Esophagus muscularis mucosa (tissue), 4 donors: ENCODE measurements at regions not wholly inside any gene's neighbourhood (a gene's known extent, or its start where the extent isn't known, plus 50 kb on each side); places are given as distances from the start of the nearest gene placed in this dataset.

Experiments used
- DNase-seq: peaks from one replicate; pipeline ENCODE4 v3.0.0-alpha.2; 2017; ENCODE audit errors: extremely low spot score
- H3K27ac ChIP-seq, 4 donors: fragments of 200-600 bp; sonication (generic); replicated peaks in 1 of 4; 1 replicate in 3 of 4; 2 replicates in 1 of 4; pipeline ENCODE4 v1.5.1; 2016 to 2019; ENCODE audit warnings: mild to moderate bottlenecking in 1 of 4
- H3K27me3 ChIP-seq, 4 donors: fragments of 200-600 bp; sonication (generic); one replicate each; pipeline versions ENCODE4 v1.5.1 to v1.6.0; 2016 to 2019
- H3K36me3 ChIP-seq, 4 donors: fragments of 200-600 bp; sonication (generic); one replicate each; pipeline ENCODE4 v1.5.1; 2016 to 2019
- H3K4me1 ChIP-seq, 4 donors: fragments of 200-600 bp; sonication (generic); one replicate each; pipeline ENCODE4 v1.5.1; 2016 to 2019
- H3K4me3 ChIP-seq, 4 donors: fragments of 200-600 bp; sonication (generic); 1 replicate in 2 of 4; 2 replicates in 2 of 4; pipeline ENCODE4 v1.5.1; 2016 to 2019; ENCODE audit warnings: mild to moderate bottlenecking in 4 of 4, moderate library complexity in 1 of 4
- H3K9me3 ChIP-seq, 4 donors: fragments of 200-600 bp; sonication (generic); 1 replicate in 3 of 4; 2 replicates in 1 of 4; pipeline ENCODE4 v1.5.1; 2016 to 2019
- CTCF ChIP-seq, 3 experiments: fragments of 200-600 bp in 2 of 3; fragments of 450-650 bp in 1 of 3; sonication (generic) in 2 of 3; IDR thresholded peaks; one replicate each; pipeline ENCODE4 v1.5.1; 2017 to 2019; ENCODE audit warnings: antibody characterized with exemption in 3 of 3, mild to moderate bottlenecking in 2 of 3, moderate library complexity in 1 of 3
- EP300 ChIP-seq: sonication (generic); formaldehyde crosslinking; IDR thresholded peaks from one replicate; pipeline ENCODE4 v1.6.1; 2017; ENCODE audit warnings: antibody characterized with exemption
- POLR2A ChIP-seq: fragments of 450-650 bp; IDR thresholded peaks from one replicate; pipeline ENCODE4 v1.6.1; 2017; ENCODE audit warnings: antibody characterized with exemption, moderate library complexity, mild to moderate bottlenecking, low read depth
- POLR2AphosphoS5 ChIP-seq, 2 donors: sonication (generic); formaldehyde crosslinking; IDR thresholded peaks; one replicate each; pipeline ENCODE4 v1.6.1; 2017; ENCODE audit warnings: antibody characterized with exemption in 2 of 2
- WGBS: methylation state at CpG from one replicate; pipeline ENCODE4 v1.1.5; 2018; 5-methylcytosine and 5-hydroxymethylcytosine counted together
- intact Hi-C: fragments of 100-400 bp; cut with DNase I; formaldehyde crosslinking; loops from one replicate; pipeline ENCODE4 v1.15.1; 2023

- DNase-seq, result no peak
- 43% methylated on average over 2 of the region's 2 CpGs for WGBS
- no peak for TF ChIP-seq EP300
- TF ChIP-seq POLR2A, result no peak
- TF ChIP-seq POLR2AphosphoS5 (IDR thresholded peaks at IDR 0.05), result no peak
- no peak for TF ChIP-seq CTCF (IDR thresholded peaks at IDR 0.05)
- no peaks in the 10 kb centered on the region for H3K36me3 ChIP-seq
- intact Hi-C loops, result no loop called here
- H3K4me1 ChIP-seq, result no peaks in the 10 kb centered on the region
- no peaks in the 10 kb centered on the region for H3K9me3 ChIP-seq
- H3K4me3 ChIP-seq, result no peak overlapping the region
- H3K27me3 ChIP-seq, result no peaks in the 10 kb centered on the region
- H3K27ac ChIP-seq, result no peak overlapping the region
Observed at GRCh38 chr11:79661373-79661772, 220.5 kb upstream of the TENM4 start.

GRCh38 chr11:79648766-79649520 lies 208.1 kb upstream of the TENM4 start:
- Histone ChIP-seq H3K4me3 (no peak overlapping the region), H3K9me3 (no peaks in the 10 kb centered on the region), H3K4me1 (no peaks in the 10 kb centered on the region), H3K27ac (no peak overlapping the region), H3K36me3 (no peaks in the 10 kb centered on the region), H3K27me3 (no peaks in the 10 kb centered on the region)
- intact Hi-C loops, result no loop called here
- 83% methylated on average over 5 of the region's 5 CpGs for WGBS
- DNase-seq, result no peak
- TF ChIP-seq POLR2AphosphoS5 (IDR thresholded peaks at IDR 0.05) (no peak), POLR2A (no peak), EP300 (no peak), CTCF (IDR thresholded peaks at IDR 0.05) (no peak)

GRCh38 chr11:79637219-79637618 lies 196.4 kb upstream of the TENM4 start:
- Histone ChIP-seq H3K4me3 (no peak overlapping the region), H3K36me3 (no peaks in the 10 kb centered on the region), H3K9me3 (no peaks in the 10 kb centered on the region), H3K27ac (no peak overlapping the region), H3K4me1 (no peaks in the 10 kb centered on the region), H3K27me3 (no peaks in the 10 kb centered on the region)
- TF ChIP-seq CTCF (IDR thresholded peaks at IDR 0.05), result no peak
- TF ChIP-seq POLR2AphosphoS5 (IDR thresholded peaks at IDR 0.05), result no peak
- TF ChIP-seq POLR2A, result no peak
- TF ChIP-seq EP300, result no peak
- 83% methylated on average over 6 of the region's 6 CpGs for WGBS
- intact Hi-C loops, result no loop called here
- no peak for DNase-seq

- intact Hi-C loops, result no loop called here
- Histone ChIP-seq H3K36me3 (no peaks in the 10 kb centered on the region), H3K4me3 (no peak overlapping the region), H3K4me1 (no peaks in the 10 kb centered on the region), H3K27ac (no peak overlapping the region), H3K27me3 (no peaks in the 10 kb centered on the region), H3K9me3 (no peaks in the 10 kb centered on the region)
- DNase-seq, result no peak
- 93% methylated on average over 3 of the region's 3 CpGs for WGBS
- TF ChIP-seq POLR2AphosphoS5 (IDR thresholded peaks at IDR 0.05), result no peak
- no peak for TF ChIP-seq EP300
- no peak for TF ChIP-seq POLR2A
- no peak for TF ChIP-seq CTCF (IDR thresholded peaks at IDR 0.05)
Observed at GRCh38 chr11:79634905-79635304, 194.1 kb upstream of the TENM4 start.

- no peak for DNase-seq
- intact Hi-C loops, result no loop called here
- Histone ChIP-seq H3K4me1 (no peaks in the 10 kb centered on the region), H3K36me3 (no peaks in the 10 kb centered on the region), H3K27ac (no peak overlapping the region), H3K4me3 (no peak overlapping the region), H3K27me3 (no peaks in the 10 kb centered on the region), H3K9me3 (peaks cover 0 to 6% (median 0%) of the 10 kb centered on the region in 4 donors)
- TF ChIP-seq EP300, result no peak
- 86% methylated on average over 6 of the region's 6 CpGs for WGBS
Observed at GRCh38 chr11:79627281-79627680, 186.5 kb upstream of the TENM4 start.
